ENCODE measurements at regions not wholly inside any gene's neighbourhood (a gene's known extent, or its start where the extent isn't known, plus 50 kb on each side); places are given as distances from the start of the nearest gene placed in this dataset.

DNA sequence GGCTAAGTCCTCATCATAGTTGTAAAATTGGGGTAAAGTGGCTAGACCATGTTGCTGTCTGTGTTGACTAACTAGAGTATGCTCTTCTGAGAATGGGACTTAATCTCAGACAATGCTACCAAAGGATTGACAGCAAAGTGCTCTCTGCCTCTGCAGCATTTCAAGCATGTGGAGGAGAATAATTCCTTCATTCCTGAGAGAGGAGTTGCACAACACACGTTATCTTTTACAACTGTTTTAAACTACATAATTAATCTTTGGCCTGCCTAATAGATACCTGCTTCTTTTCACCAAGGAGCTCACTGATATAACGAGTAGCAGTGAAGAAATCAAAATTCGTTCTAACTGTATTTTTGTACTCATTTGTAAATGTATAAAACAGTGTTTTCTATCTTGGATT, 2172.2 kb downstream of the PCDH9 start:
- Histone ChIP-seq H4K20me1 (replicated peaks; ENCODE audit: insufficient read depth) (no peaks in the 10 kb centered on the region), H3K36me3 (ENCODE audit: insufficient read depth) (no peaks in the 10 kb centered on the region), H2AFZ (no peak overlapping the region), H3F3A (replicated peaks; ENCODE audit: low read depth) (no peaks in the 10 kb centered on the region), H3K9me2 (ENCODE audit: insufficient read depth) (no peaks in the 10 kb centered on the region), H3K27me3 (ENCODE audit: insufficient read depth) (no peaks in the 10 kb centered on the region), H3K4me3 (no peak overlapping the region), H3K27ac (ENCODE audit: low read depth) (no peak overlapping the region), H3K79me2 (replicated peaks; ENCODE audit: insufficient read depth) (no peaks in the 10 kb centered on the region), H3K4me1 (ENCODE audit: insufficient read depth) (no peaks in the 10 kb centered on the region), H3K4me2 (no peak overlapping the region)
- Mint-ChIP-seq H3K36me3 (ENCODE audit: low read depth) (no peaks in the 10 kb centered on the region), H3K4me3 (no peak overlapping the region), H3K27me3 (ENCODE audit: insufficient read depth, low read depth, poor library complexity) (no peaks in the 10 kb centered on the region), H3K9me3 (no peaks in the 10 kb centered on the region), H3K27ac (no peak overlapping the region), H3K4me1 (no peaks in the 10 kb centered on the region)
- TF ChIP-seq EZH2 (IDR thresholded peaks at IDR 0.05; ENCODE audit: low read depth, unreplicated experiment): no peak
- no peak for TF ChIP-seq ZNF331 (CRISPR knock-in tag; IDR thresholded peaks at IDR 0.05; ENCODE audit: low read depth)
- no peak for TF ChIP-seq JUNB (IDR thresholded peaks at IDR 0.05; ENCODE audit: unreplicated experiment)
- TF ChIP-seq NANOG (IDR thresholded peaks at IDR 0.05; ENCODE audit: borderline replicate concordance): no peak
- TF ChIP-seq, protein P1, sequence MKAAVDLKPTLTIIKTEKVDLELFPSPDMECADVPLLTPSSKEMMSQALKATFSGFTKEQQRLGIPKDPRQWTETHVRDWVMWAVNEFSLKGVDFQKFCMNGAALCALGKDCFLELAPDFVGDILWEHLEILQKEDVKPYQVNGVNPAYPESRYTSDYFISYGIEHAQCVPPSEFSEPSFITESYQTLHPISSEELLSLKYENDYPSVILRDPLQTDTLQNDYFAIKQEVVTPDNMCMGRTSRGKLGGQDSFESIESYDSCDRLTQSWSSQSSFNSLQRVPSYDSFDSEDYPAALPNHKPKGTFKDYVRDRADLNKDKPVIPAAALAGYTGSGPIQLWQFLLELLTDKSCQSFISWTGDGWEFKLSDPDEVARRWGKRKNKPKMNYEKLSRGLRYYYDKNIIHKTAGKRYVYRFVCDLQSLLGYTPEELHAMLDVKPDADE (IDR thresholded peaks at IDR 0.05): no peak
- DNase-seq (ENCODE audit: low spot score) (no peak), ATAC-seq (no peak)

DNA sequence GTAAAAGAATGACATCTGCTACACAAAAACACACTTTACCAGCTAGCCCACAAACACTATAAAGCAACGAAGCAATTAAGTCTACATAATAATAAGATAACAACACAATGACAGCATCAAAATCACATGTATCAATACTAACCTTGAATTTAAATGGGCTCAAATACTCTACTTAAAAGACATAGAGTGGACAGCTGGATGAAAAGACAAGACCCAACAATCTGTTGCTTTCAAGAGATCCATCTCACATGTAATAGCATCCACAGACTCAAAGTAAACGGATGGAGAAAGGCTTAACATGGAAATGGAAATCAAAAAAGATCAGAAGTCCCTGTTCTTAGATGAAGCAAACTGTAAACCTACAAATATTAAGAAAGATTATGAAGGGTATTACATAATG, 2175.9 kb downstream of the PCDH9 start:
- Histone ChIP-seq H3K79me2 (replicated peaks; ENCODE audit: insufficient read depth) (no peaks in the 10 kb centered on the region), H3K4me2 (no peak overlapping the region), H3K4me3 (no peak overlapping the region), H3K36me3 (ENCODE audit: insufficient read depth) (no peaks in the 10 kb centered on the region), H3K9me2 (ENCODE audit: insufficient read depth) (no peaks in the 10 kb centered on the region), H3K27ac (ENCODE audit: low read depth) (no peak overlapping the region), H3K4me1 (ENCODE audit: insufficient read depth) (no peaks in the 10 kb centered on the region), H2AFZ (no peak overlapping the region), H3K27me3 (ENCODE audit: insufficient read depth) (no peaks in the 10 kb centered on the region), H3F3A (replicated peaks; ENCODE audit: low read depth) (no peaks in the 10 kb centered on the region), H4K20me1 (replicated peaks; ENCODE audit: insufficient read depth) (no peaks in the 10 kb centered on the region)
- Mint-ChIP-seq H3K36me3 (ENCODE audit: low read depth) (no peaks in the 10 kb centered on the region), H3K4me3 (no peak overlapping the region), H3K9me3 (no peaks in the 10 kb centered on the region), H3K27ac (no peak overlapping the region), H3K27me3 (ENCODE audit: insufficient read depth, low read depth, poor library complexity) (peaks cover 2% of the 10 kb centered on the region), H3K4me1 (no peaks in the 10 kb centered on the region)
- DNase-seq (ENCODE audit: low spot score) (no peak), ATAC-seq (no peak)
- TF ChIP-seq JUNB (IDR thresholded peaks at IDR 0.05; ENCODE audit: unreplicated experiment) (no peak), STAT1 (IDR thresholded peaks at IDR 0.05; ENCODE audit: unreplicated experiment) (no peak), ZNF114 (CRISPR knock-in tag; IDR thresholded peaks at IDR 0.05) (no peak), NANOG (IDR thresholded peaks at IDR 0.05; ENCODE audit: borderline replicate concordance) (no peak)
- TF ChIP-seq, protein P2, sequence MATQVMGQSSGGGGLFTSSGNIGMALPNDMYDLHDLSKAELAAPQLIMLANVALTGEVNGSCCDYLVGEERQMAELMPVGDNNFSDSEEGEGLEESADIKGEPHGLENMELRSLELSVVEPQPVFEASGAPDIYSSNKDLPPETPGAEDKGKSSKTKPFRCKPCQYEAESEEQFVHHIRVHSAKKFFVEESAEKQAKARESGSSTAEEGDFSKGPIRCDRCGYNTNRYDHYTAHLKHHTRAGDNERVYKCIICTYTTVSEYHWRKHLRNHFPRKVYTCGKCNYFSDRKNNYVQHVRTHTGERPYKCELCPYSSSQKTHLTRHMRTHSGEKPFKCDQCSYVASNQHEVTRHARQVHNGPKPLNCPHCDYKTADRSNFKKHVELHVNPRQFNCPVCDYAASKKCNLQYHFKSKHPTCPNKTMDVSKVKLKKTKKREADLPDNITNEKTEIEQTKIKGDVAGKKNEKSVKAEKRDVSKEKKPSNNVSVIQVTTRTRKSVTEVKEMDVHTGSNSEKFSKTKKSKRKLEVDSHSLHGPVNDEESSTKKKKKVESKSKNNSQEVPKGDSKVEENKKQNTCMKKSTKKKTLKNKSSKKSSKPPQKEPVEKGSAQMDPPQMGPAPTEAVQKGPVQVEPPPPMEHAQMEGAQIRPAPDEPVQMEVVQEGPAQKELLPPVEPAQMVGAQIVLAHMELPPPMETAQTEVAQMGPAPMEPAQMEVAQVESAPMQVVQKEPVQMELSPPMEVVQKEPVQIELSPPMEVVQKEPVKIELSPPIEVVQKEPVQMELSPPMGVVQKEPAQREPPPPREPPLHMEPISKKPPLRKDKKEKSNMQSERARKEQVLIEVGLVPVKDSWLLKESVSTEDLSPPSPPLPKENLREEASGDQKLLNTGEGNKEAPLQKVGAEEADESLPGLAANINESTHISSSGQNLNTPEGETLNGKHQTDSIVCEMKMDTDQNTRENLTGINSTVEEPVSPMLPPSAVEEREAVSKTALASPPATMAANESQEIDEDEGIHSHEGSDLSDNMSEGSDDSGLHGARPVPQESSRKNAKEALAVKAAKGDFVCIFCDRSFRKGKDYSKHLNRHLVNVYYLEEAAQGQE (IDR thresholded peaks at IDR 0.05; ENCODE audit: unreplicated experiment): no peak
- TF ChIP-seq, protein P3, sequence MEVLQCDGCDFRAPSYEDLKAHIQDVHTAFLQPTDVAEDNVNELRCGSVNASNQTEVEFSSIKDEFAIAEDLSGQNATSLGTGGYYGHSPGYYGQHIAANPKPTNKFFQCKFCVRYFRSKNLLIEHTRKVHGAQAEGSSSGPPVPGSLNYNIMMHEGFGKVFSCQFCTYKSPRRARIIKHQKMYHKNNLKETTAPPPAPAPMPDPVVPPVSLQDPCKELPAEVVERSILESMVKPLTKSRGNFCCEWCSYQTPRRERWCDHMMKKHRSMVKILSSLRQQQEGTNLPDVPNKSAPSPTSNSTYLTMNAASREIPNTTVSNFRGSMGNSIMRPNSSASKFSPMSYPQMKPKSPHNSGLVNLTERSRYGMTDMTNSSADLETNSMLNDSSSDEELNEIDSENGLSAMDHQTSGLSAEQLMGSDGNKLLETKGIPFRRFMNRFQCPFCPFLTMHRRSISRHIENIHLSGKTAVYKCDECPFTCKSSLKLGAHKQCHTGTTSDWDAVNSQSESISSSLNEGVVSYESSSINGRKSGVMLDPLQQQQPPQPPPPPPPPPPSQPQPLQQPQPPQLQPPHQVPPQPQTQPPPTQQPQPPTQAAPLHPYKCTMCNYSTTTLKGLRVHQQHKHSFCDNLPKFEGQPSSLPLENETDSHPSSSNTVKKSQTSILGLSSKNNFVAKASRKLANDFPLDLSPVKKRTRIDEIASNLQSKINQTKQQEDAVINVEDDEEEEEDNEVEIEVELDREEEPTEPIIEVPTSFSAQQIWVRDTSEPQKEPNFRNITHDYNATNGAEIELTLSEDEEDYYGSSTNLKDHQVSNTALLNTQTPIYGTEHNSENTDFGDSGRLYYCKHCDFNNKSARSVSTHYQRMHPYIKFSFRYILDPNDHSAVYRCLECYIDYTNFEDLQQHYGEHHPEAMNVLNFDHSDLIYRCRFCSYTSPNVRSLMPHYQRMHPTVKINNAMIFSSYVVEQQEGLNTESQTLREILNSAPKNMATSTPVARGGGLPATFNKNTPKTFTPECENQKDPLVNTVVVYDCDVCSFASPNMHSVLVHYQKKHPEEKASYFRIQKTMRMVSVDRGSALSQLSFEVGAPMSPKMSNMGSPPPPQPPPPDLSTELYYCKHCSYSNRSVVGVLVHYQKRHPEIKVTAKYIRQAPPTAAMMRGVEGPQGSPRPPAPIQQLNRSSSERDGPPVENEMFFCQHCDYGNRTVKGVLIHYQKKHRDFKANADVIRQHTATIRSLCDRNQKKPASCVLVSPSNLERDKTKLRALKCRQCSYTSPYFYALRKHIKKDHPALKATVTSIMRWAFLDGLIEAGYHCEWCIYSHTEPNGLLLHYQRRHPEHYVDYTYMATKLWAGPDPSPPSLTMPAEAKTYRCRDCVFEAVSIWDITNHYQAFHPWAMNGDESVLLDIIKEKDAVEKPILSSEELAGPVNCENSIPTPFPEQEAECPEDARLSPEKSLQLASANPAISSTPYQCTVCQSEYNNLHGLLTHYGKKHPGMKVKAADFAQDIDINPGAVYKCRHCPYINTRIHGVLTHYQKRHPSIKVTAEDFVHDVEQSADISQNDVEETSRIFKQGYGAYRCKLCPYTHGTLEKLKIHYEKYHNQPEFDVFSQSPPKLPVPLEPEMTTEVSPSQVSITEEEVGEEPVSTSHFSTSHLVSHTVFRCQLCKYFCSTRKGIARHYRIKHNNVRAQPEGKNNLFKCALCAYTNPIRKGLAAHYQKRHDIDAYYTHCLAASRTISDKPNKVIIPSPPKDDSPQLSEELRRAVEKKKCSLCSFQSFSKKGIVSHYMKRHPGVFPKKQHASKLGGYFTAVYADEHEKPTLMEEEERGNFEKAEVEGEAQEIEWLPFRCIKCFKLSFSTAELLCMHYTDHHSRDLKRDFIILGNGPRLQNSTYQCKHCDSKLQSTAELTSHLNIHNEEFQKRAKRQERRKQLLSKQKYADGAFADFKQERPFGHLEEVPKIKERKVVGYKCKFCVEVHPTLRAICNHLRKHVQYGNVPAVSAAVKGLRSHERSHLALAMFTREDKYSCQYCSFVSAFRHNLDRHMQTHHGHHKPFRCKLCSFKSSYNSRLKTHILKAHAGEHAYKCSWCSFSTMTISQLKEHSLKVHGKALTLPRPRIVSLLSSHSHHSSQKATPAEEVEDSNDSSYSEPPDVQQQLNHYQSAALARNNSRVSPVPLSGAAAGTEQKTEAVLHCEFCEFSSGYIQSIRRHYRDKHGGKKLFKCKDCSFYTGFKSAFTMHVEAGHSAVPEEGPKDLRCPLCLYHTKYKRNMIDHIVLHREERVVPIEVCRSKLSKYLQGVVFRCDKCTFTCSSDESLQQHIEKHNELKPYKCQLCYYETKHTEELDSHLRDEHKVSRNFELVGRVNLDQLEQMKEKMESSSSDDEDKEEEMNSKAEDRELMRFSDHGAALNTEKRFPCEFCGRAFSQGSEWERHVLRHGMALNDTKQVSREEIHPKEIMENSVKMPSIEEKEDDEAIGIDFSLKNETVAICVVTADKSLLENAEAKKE (CRISPR knock-in tag; IDR thresholded peaks at IDR 0.05): no peak
- TF ChIP-seq, protein P4, sequence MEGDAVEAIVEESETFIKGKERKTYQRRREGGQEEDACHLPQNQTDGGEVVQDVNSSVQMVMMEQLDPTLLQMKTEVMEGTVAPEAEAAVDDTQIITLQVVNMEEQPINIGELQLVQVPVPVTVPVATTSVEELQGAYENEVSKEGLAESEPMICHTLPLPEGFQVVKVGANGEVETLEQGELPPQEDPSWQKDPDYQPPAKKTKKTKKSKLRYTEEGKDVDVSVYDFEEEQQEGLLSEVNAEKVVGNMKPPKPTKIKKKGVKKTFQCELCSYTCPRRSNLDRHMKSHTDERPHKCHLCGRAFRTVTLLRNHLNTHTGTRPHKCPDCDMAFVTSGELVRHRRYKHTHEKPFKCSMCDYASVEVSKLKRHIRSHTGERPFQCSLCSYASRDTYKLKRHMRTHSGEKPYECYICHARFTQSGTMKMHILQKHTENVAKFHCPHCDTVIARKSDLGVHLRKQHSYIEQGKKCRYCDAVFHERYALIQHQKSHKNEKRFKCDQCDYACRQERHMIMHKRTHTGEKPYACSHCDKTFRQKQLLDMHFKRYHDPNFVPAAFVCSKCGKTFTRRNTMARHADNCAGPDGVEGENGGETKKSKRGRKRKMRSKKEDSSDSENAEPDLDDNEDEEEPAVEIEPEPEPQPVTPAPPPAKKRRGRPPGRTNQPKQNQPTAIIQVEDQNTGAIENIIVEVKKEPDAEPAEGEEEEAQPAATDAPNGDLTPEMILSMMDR (conservative IDR thresholded peaks at IDR 0.05; ENCODE audit: low read depth in 2 of 2): no peak

Data from GM23338 (cell line).